ENCODE measurements at regions not wholly inside any gene's neighbourhood (a gene's known extent, or its start where the extent isn't known, plus 50 kb on each side); places are given as distances from the start of the nearest gene placed in this dataset.

GRCh38 chr1:106480629-106481028 is 575.8 kb upstream of the PRMT6 start:
- H3K36me3 ChIP-seq (replicated peaks in 1 of 2; ENCODE audit: control insufficient read depth in 1 of 2, insufficient read depth in 2 of 2, low read length in 2 of 2) = no peaks in the 10 kb centered on the region
- WGBS (ENCODE audit: insufficient coverage) = no CpG with 5 or more reads among the region's 3 CpGs
- no peaks in the 10 kb centered on the region for H3K27me3 ChIP-seq (ENCODE audit: control insufficient read depth in 2 of 2, insufficient read depth in 2 of 2, low read length in 2 of 2)
- H3K4me1 Mint-ChIP-seq = no peaks in the 10 kb centered on the region
- H3K9ac ChIP-seq (ENCODE audit: insufficient read depth, low read length, poor library complexity, severe bottlenecking) = no peak overlapping the region
- no peak overlapping the region for H3K4me3 Mint-ChIP-seq
- H4K20me1 ChIP-seq (ENCODE audit: insufficient read depth, low read length) = no peaks in the 10 kb centered on the region
- no peak overlapping the region for H3K4me3 ChIP-seq (replicated peaks in 1 of 3; ENCODE audit: low read depth in 2 of 3, low read length in 3 of 3)
- no peaks in the 10 kb centered on the region for H3K27me3 Mint-ChIP-seq (ENCODE audit: low read depth in 3 of 3)
- no peaks in the 10 kb centered on the region for H3K36me3 Mint-ChIP-seq
- no peaks in the 10 kb centered on the region for H3K79me2 ChIP-seq (ENCODE audit: insufficient read depth, low read length)
- DNase-seq = no peak
- TF ChIP-seq, protein P1, sequence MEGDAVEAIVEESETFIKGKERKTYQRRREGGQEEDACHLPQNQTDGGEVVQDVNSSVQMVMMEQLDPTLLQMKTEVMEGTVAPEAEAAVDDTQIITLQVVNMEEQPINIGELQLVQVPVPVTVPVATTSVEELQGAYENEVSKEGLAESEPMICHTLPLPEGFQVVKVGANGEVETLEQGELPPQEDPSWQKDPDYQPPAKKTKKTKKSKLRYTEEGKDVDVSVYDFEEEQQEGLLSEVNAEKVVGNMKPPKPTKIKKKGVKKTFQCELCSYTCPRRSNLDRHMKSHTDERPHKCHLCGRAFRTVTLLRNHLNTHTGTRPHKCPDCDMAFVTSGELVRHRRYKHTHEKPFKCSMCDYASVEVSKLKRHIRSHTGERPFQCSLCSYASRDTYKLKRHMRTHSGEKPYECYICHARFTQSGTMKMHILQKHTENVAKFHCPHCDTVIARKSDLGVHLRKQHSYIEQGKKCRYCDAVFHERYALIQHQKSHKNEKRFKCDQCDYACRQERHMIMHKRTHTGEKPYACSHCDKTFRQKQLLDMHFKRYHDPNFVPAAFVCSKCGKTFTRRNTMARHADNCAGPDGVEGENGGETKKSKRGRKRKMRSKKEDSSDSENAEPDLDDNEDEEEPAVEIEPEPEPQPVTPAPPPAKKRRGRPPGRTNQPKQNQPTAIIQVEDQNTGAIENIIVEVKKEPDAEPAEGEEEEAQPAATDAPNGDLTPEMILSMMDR (IDR thresholded peaks at IDR 0.05) = no peak
- H2AFZ ChIP-seq (ENCODE audit: insufficient read depth, low read depth, low read length, poor library complexity, severe bottlenecking) = no peak overlapping the region
- no peak overlapping the region for H3K4me2 ChIP-seq (replicated peaks; ENCODE audit: extremely low read depth, low read length, poor library complexity, severe bottlenecking)
- no peaks in the 10 kb centered on the region for H3K4me1 ChIP-seq (ENCODE audit: control insufficient read depth in 1 of 2, insufficient read depth in 2 of 2, low read length in 2 of 2)
- H3K9me3 ChIP-seq (replicated peaks in 1 of 2; ENCODE audit: control insufficient read depth in 1 of 2, insufficient read depth in 1 of 2, low read length in 2 of 2) = peaks cover 15 to 18% of the 10 kb centered on the region in 2 donors
- no peak overlapping the region for H3K27ac Mint-ChIP-seq
- intact Hi-C loops (cut with micrococcal nuclease) = no loop called here
- H3K9me3 Mint-ChIP-seq = peaks cover 5 to 17% (median 9%) of the 10 kb centered on the region in 7 donors
- no peak overlapping the region for H3K27ac ChIP-seq (ENCODE audit: low read depth in 1 of 2, low read length in 2 of 2)

GRCh38 chr1:106492880-106493279 is 563.6 kb upstream of the PRMT6 start:
- Mint-ChIP-seq H3K36me3 (no peaks in the 10 kb centered on the region), H3K27me3 (ENCODE audit: low read depth in 3 of 3) (no peaks in the 10 kb centered on the region), H3K4me1 (no peaks in the 10 kb centered on the region), H3K9me3 (peaks cover 0 to 8% (median 2%) of the 10 kb centered on the region in 7 donors), H3K4me3 (no peak overlapping the region), H3K27ac (no peak overlapping the region)
- H3K36me3 ChIP-seq (replicated peaks in 1 of 2; ENCODE audit: control insufficient read depth in 1 of 2, insufficient read depth in 2 of 2, low read length in 2 of 2) = no peaks in the 10 kb centered on the region
- WGBS (ENCODE audit: insufficient coverage) = 96% methylated on average over 4 of the region's 4 CpGs
- H3K4me1 ChIP-seq (ENCODE audit: control insufficient read depth in 1 of 2, insufficient read depth in 2 of 2, low read length in 2 of 2) = no peaks in the 10 kb centered on the region
- TF ChIP-seq, protein P1 (IDR thresholded peaks at IDR 0.05) = no peak
- intact Hi-C loops (cut with micrococcal nuclease) = no loop called here
- no peak overlapping the region for H3K9ac ChIP-seq (ENCODE audit: insufficient read depth, low read length, poor library complexity, severe bottlenecking)
- H3K4me2 ChIP-seq (replicated peaks; ENCODE audit: extremely low read depth, low read length, poor library complexity, severe bottlenecking) = no peak overlapping the region
- no peaks in the 10 kb centered on the region for H3K79me2 ChIP-seq (ENCODE audit: insufficient read depth, low read length)
- peaks cover 0 to 8% of the 10 kb centered on the region in 2 donors for H3K9me3 ChIP-seq (replicated peaks in 1 of 2; ENCODE audit: control insufficient read depth in 1 of 2, insufficient read depth in 1 of 2, low read length in 2 of 2)
- H3K4me3 ChIP-seq (replicated peaks in 1 of 3; ENCODE audit: low read depth in 2 of 3, low read length in 3 of 3) = no peak overlapping the region
- H3K27ac ChIP-seq (ENCODE audit: low read depth in 1 of 2, low read length in 2 of 2) = no peak overlapping the region
- no peaks in the 10 kb centered on the region for H3K27me3 ChIP-seq (ENCODE audit: control insufficient read depth in 2 of 2, insufficient read depth in 2 of 2, low read length in 2 of 2)
- no peak overlapping the region for H2AFZ ChIP-seq (ENCODE audit: insufficient read depth, low read depth, low read length, poor library complexity, severe bottlenecking)
- DNase-seq = no peak
- H4K20me1 ChIP-seq (ENCODE audit: insufficient read depth, low read length) = no peaks in the 10 kb centered on the region
